GM19455 (cell line): ENCODE measurements at regions not wholly inside any gene's neighbourhood (a gene's known extent, or its start where the extent isn't known, plus 50 kb on each side); places are given as distances from the start of the nearest gene placed in this dataset.

ENCODE experiments used
- ATAC-seq: cut with Tn5 transposase; IDR thresholded peaks from one replicate; pipeline ENCODE4 v1.9.1; 2021; ENCODE audit not compliant: unreplicated experiment

GRCh38 chr4:159497936-159498335, 395.1 kb downstream of the RAPGEF2 start:
- no peak for ATAC-seq

- no peak for ATAC-seq
Observed at GRCh38 chr4:159498446-159499115, 395.7 kb downstream of the RAPGEF2 start.

DNA sequence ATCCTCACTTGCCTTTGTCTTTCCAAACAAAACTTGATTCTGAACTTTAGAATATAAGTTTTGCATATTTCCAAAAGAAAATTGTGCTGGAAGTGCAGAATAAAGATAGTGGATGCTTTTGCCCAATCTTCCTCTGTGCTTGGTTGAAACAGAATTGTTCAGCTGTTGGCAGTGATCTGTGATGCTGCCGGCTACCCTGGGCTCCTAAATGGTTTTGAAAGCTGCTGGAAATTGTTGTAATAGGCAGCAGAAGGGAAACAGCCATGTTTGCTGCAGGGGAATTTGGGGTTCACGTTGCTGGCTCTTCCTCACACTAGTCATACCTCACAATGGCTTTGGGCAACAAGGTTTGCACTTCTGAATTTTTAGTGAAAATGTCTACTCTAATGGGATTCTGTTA, 398.0 kb downstream of the RAPGEF2 start:
- no peak for ATAC-seq

DNA sequence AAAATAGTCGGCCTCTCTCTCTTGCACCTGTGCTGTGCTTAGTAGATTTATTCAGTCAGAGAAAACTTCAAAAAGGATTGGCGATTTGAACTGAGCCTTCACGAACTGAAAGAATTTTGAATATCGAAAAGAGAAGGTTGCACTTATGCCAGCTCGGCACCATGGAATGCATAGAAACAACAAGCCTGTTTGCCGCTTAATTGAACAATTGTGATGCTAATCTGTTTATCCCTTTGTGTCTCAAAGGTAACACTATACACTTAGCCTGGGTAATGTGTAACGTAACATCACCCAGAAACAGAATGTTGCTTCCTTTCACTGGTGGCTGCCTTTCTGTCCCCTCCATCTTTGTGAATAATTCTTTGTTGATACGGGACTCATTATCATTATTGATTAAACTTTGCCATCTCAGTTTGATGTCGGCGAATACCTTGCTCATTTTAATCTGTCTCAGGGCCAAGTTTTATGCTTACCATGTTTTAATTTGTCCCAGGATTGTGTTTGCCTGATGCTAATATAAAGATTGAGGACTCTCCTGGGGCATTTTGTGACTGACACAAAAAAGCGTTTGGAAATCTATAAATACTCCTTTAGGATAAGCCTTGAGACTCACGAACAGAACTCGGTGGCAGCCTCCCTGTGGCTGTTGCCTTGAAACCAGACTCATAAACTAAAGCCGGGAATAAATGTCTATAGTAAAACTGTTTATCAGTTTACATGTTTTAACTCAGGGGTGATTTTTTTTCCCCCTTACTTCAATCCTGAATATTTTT, 400.5 kb downstream of the RAPGEF2 start:
- no peak for ATAC-seq

DNA sequence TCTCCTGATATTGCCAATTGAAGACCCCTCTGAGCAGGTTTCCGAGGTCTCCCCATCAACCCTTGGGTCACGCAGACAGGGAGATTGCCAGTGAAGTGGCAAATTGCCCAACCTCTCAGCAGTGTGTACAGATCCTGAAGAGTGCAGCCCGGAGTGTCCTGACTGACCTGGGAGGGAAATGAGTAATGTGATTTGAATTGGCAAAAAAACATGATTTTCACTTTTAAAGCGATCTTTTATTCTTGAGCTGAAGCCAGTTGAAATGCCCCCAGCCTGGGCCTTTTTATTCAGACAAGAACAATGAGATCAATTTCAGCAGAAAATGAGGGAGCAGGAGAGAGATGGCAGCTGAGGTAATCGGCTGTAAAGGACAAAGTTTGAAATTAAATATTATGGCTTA, 401.8 kb downstream of the RAPGEF2 start:
- ATAC-seq, result no peak

GRCh38 chr4:159505266-159505975, 402.5 kb downstream of the RAPGEF2 start:
- ATAC-seq, result no peak

GRCh38 chr4:159506801-159507517, 404.1 kb downstream of the RAPGEF2 start:
- no peak for ATAC-seq

DNA sequence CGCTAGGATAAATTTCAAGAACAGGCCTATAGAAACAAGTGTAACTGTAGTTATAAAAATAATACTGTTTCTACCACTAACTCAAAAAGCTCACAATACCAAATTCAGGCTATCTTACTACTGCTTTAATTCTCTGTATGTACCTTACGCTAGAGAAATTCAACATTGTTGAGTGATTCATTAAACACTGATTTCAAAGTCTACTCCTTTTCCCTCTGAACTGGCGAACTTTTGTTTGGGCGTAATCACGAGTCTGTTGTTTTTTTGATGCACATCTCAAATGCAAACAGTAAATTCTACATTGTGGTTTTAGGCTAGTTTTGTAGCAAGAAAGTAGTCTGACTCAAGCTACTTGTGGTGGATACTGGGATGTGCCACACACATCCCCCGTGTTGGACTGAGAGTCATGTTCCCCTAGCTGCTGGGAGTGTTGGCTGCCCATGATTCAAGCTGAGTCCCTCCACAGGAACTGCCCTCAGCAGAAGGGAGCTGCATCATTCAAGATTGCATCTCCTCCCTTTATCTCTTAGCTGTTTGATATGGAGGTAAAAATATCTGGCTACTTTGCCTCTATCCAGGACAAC, 406.1 kb downstream of the RAPGEF2 start:
- ATAC-seq, result no peak

- ATAC-seq, result no peak
Observed at GRCh38 chr4:159512348-159512747, 409.5 kb downstream of the RAPGEF2 start.

DNA sequence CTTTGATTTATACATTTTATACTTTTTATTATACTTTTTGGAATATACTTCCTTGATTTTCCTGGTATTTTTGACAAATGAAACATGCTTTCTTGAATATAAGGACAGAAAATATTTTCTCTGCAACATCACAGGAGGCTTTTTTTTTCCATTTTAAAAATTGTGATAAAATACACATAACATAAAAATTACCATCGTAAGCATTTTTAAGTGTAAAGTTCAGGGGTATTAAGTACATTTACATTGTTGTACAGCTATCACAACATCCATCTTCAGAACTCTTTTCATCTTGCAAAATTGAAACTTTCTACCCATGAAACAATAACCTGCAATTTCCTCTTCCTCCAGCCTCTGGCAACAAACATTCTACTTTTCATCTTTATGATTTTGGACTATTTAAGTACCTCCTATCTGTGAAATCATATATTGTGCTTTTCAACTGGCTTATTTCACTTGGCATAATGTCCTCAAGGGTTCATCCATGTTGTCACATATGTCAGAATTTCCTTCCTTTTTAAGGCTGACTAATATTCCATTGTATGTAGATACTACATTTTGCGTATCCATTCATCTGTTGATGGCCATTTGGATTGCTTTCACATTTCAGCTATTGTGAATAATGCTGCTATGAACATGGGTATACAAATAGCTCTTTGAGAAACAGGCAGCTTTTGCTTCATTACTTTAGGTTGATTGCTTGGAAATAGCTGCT, 412.6 kb downstream of the RAPGEF2 start:
- ATAC-seq, result no peak

DNA sequence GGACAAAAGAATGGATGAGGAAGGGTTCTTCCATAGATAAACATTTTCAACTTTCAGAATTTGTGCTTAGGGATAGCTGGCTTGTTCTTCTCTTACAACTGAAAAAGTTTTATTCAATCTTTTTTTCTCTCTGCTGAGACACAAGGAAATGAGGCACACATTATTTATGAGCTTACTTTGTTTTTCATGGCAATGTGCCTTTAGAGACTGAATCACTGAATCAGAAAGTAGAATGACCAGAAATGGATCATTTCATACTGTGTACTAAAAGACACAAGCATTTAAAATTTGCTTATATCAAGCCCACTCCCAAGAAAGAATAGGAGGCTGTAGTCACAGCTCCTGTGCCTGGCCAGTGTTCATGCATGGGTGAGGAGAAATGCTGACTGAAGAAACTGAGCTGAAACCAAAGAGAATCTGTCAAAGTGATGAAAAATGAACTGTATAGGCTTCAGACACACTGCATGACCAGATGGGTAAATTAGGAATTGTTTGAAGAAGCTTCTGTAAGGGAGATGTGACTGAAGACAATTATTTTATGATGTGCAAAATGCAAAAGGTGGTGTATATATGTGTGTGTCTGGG, 413.8 kb downstream of the RAPGEF2 start:
- ATAC-seq, result no peak

- no peak for ATAC-seq
Observed at GRCh38 chr4:159520074-159520473, 417.2 kb downstream of the RAPGEF2 start.

- no peak for ATAC-seq
Observed at GRCh38 chr4:159526172-159526571, 423.3 kb downstream of the RAPGEF2 start.

DNA sequence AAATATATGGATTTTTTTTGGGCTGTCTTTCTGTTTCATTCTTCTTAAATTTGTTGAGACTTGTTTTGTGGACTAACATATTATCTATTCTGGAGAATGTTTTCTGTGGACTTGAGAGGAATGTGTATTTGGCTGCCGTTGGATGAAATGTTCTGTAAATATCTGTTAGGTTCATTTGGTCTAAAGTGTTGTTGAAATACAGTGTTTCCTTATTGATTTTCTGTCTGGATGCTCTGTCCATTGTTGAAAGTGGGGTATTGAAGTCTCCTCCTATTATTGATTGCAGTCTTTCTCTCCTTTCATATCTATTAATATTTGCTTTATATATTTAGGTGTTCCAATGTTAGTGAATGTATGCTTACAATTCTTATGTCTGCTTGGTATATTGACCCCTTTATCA, 431.8 kb downstream of the RAPGEF2 start:
- no peak for ATAC-seq

GRCh38 chr4:159538556-159538955, 435.7 kb downstream of the RAPGEF2 start:
- ATAC-seq, result no peak

- ATAC-seq, result no peak
Observed at GRCh38 chr4:159540038-159540437, 437.2 kb downstream of the RAPGEF2 start.

GRCh38 chr4:159540501-159540900, 437.6 kb downstream of the RAPGEF2 start:
- ATAC-seq, result no peak

GRCh38 chr4:159541143-159541542, 438.3 kb downstream of the RAPGEF2 start:
- ATAC-seq, result no peak

GRCh38 chr4:159542296-159542695, 439.4 kb downstream of the RAPGEF2 start:
- no peak for ATAC-seq

DNA sequence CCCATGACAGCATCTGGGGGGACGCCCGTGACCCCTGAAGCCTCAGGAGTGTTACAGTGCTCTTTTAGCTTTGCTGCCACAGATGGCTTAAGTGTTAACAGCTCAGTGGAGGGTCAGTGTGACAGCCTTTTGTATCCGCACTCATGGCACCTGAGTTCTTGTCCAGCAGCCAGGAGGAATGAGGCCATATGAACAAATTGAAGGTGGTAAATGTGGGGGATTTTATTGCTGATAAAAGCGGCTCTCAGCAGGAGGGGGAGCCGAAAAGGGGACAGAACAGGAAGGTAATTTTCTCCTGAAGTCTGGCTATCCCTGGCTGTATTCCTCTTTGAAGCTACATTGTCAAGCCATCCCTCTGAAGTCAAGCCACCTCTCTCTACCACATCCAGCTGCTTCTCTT, 441.0 kb downstream of the RAPGEF2 start:
- ATAC-seq, result no peak
